OCI-LY1 (cell line): ENCODE measurements at regions not wholly inside any gene's neighbourhood (a gene's known extent, or its start where the extent isn't known, plus 50 kb on each side); places are given as distances from the start of the nearest gene placed in this dataset.

Experiments used
- H2AFZ ChIP-seq: fragments of 200-600 bp; sonication (generic), shearing (Covaris generic); 2 replicates; pipeline ENCODE4 v1.6.0; 2014; ENCODE audit warnings: antibody characterized with exemption, mild to moderate bottlenecking, low read length
- H3F3A ChIP-seq: fragments of 200-600 bp; sonication (generic), shearing (Covaris generic); 2 replicates; pipeline ENCODE4 v1.6.0; 2014; ENCODE audit warnings: mild to moderate bottlenecking, antibody characterized with exemption, low read length, moderate library complexity; ENCODE audit not compliant: insufficient read depth
- H3K27ac ChIP-seq: fragments of 200-600 bp; sonication (generic); 2 replicates; pipeline ENCODE4 v1.5.1; 2014; ENCODE audit warnings: low read length, mixed run types, mild to moderate bottlenecking, low read depth; ENCODE audit not compliant: poor library complexity, severe bottlenecking
- H3K27me3 ChIP-seq: fragments of 200-600 bp; sonication (generic); 2 replicates; pipeline ENCODE4 v1.6.0; 2014; ENCODE audit warnings: antibody characterized with exemption, mild to moderate bottlenecking, low read length, moderate library complexity; ENCODE audit not compliant: insufficient read depth
- H3K36me3 ChIP-seq: fragments of 200-600 bp; sonication (generic); 2 replicates; pipeline ENCODE4 v1.6.1; 2014; ENCODE audit warnings: mild to moderate bottlenecking, antibody characterized with exemption, low read length, moderate library complexity, mixed read lengths; ENCODE audit not compliant: insufficient read depth
- H3K4me1 ChIP-seq: fragments of 200-600 bp; sonication (generic); 2 replicates; pipeline ENCODE4 v1.5.1; 2014; ENCODE audit warnings: mild to moderate bottlenecking, low read length, moderate library complexity; ENCODE audit not compliant: insufficient read depth, severe bottlenecking
- H3K4me2 ChIP-seq: fragments of 200-600 bp; sonication (generic), shearing (Covaris generic); 2 replicates; pipeline ENCODE4 v1.6.1; 2014; ENCODE audit warnings: low read length
- H3K4me3 ChIP-seq: fragments of 200-600 bp; sonication (generic); 2 replicates; pipeline ENCODE4 v1.5.1; 2014; ENCODE audit warnings: low read length, low read depth, mild to moderate bottlenecking, mixed read lengths; ENCODE audit not compliant: poor library complexity, severe bottlenecking
- H3K79me2 ChIP-seq: fragments of 200-600 bp; shearing (Covaris generic); 2 replicates; pipeline ENCODE4 v1.6.1; 2016; ENCODE audit warnings: mixed run types, low read length, mixed read lengths; ENCODE audit not compliant: insufficient read depth
- H3K9ac ChIP-seq: fragments of 200-600 bp; sonication (generic), shearing (Covaris generic); 2 replicates; pipeline ENCODE4 v1.6.1; 2014; ENCODE audit warnings: mild to moderate bottlenecking, low read length, mixed read lengths
- H3K9me2 ChIP-seq: fragments of 200-600 bp; sonication (generic), shearing (Covaris generic); 2 replicates; pipeline ENCODE4 v1.6.1; 2014; ENCODE audit warnings: low read depth, mild to moderate bottlenecking, low read length, mixed read lengths
- H3K9me3 ChIP-seq: fragments of 200-600 bp; shearing (Covaris generic); 2 replicates; pipeline ENCODE4 v1.6.1; 2014; ENCODE audit warnings: low read length, mixed read lengths
- H4K20me1 ChIP-seq: fragments of 200-600 bp; sonication (generic), shearing (Covaris generic); 2 replicates; pipeline ENCODE4 v1.6.0; 2016; ENCODE audit warnings: mild to moderate bottlenecking, low read length; ENCODE audit not compliant: insufficient read depth
- CTCF ChIP-seq: fragments of 200-600 bp; sonication (generic), shearing (Covaris generic); IDR thresholded peaks from 2 replicates; pipeline ENCODE4 v1.5.1; 2017; ENCODE audit warnings: mild to moderate bottlenecking, antibody characterized with exemption, low read length, moderate library complexity, mixed read lengths
- EZH2 ChIP-seq: fragments of 200-600 bp; sonication (generic), shearing (Covaris generic); IDR thresholded peaks from 2 replicates; pipeline ENCODE4 v1.8.0; 2017; ENCODE audit warnings: borderline replicate concordance, mixed run types, mild to moderate bottlenecking, antibody characterized with exemption, low read length, moderate library complexity, mixed read lengths

- no peaks in the 10 kb centered on the region for H4K20me1 ChIP-seq
- no peaks in the 10 kb centered on the region for H3K27me3 ChIP-seq
- no peak overlapping the region for H3K27ac ChIP-seq
- TF ChIP-seq CTCF (no peak), EZH2 (no peak)
- H3K9ac ChIP-seq, result no peak overlapping the region
- H3K4me2 ChIP-seq, result no peak overlapping the region
- no peaks in the 10 kb centered on the region for H3F3A ChIP-seq
- no peak overlapping the region for H3K4me3 ChIP-seq
- H3K4me1 ChIP-seq, result no peaks in the 10 kb centered on the region
- no peaks in the 10 kb centered on the region for H3K36me3 ChIP-seq
- H3K9me2 ChIP-seq, result no peaks in the 10 kb centered on the region
- H3K79me2 ChIP-seq, result no peaks in the 10 kb centered on the region
- H2AFZ ChIP-seq, result no peak overlapping the region
- no peaks in the 10 kb centered on the region for H3K9me3 ChIP-seq
Measured at GRCh38 chr7:11252705-11253272, 279.1 kb downstream of the PHF14 start.

GRCh38 chr7:11256501-11256900 is 282.8 kb downstream of the PHF14 start:
- H3K9me3 ChIP-seq, result no peaks in the 10 kb centered on the region
- H2AFZ ChIP-seq, result no peak overlapping the region
- H3K79me2 ChIP-seq, result no peaks in the 10 kb centered on the region
- H3K27ac ChIP-seq, result no peak overlapping the region
- H3K9me2 ChIP-seq, result no peaks in the 10 kb centered on the region
- TF ChIP-seq CTCF (no peak), EZH2 (no peak)
- H3F3A ChIP-seq, result no peaks in the 10 kb centered on the region
- no peak overlapping the region for H3K4me3 ChIP-seq
- H4K20me1 ChIP-seq, result no peaks in the 10 kb centered on the region
- no peaks in the 10 kb centered on the region for H3K4me1 ChIP-seq
- H3K4me2 ChIP-seq, result no peak overlapping the region
- H3K9ac ChIP-seq, result no peak overlapping the region
- no peaks in the 10 kb centered on the region for H3K27me3 ChIP-seq
- no peaks in the 10 kb centered on the region for H3K36me3 ChIP-seq

- no peak overlapping the region for H3K4me2 ChIP-seq
- TF ChIP-seq EZH2 (no peak), CTCF (no peak)
- H3K9me2 ChIP-seq, result no peaks in the 10 kb centered on the region
- no peaks in the 10 kb centered on the region for H4K20me1 ChIP-seq
- H3F3A ChIP-seq, result no peaks in the 10 kb centered on the region
- no peaks in the 10 kb centered on the region for H3K4me1 ChIP-seq
- H3K27ac ChIP-seq, result no peak overlapping the region
- no peak overlapping the region for H3K4me3 ChIP-seq
- H3K79me2 ChIP-seq, result no peaks in the 10 kb centered on the region
- no peaks in the 10 kb centered on the region for H3K36me3 ChIP-seq
- no peak overlapping the region for H3K9ac ChIP-seq
- no peaks in the 10 kb centered on the region for H3K27me3 ChIP-seq
- no peaks in the 10 kb centered on the region for H3K9me3 ChIP-seq
- H2AFZ ChIP-seq, result no peak overlapping the region
Measured at GRCh38 chr7:11261470-11261869, 287.8 kb downstream of the PHF14 start.
